Activated T-cell treated with anti-CD3 and anti-CD28 coated beads for 48 hours (primary cell): ENCODE measurements at regions not wholly inside any gene's neighbourhood (a gene's known extent, or its start where the extent isn't known, plus 50 kb on each side); places are given as distances from the start of the nearest gene placed in this dataset.
"Not testable (repeated sequence)": the region's sequence is repeated elsewhere in the genome, so short reads cannot be mapped to it uniquely, and the experiment has no call there.

Source experiments
- DNase-seq: peaks from one replicate; pipeline ENCODE4 v3.0.0-alpha.2; 2020; ENCODE audit warnings: low read depth

DNA sequence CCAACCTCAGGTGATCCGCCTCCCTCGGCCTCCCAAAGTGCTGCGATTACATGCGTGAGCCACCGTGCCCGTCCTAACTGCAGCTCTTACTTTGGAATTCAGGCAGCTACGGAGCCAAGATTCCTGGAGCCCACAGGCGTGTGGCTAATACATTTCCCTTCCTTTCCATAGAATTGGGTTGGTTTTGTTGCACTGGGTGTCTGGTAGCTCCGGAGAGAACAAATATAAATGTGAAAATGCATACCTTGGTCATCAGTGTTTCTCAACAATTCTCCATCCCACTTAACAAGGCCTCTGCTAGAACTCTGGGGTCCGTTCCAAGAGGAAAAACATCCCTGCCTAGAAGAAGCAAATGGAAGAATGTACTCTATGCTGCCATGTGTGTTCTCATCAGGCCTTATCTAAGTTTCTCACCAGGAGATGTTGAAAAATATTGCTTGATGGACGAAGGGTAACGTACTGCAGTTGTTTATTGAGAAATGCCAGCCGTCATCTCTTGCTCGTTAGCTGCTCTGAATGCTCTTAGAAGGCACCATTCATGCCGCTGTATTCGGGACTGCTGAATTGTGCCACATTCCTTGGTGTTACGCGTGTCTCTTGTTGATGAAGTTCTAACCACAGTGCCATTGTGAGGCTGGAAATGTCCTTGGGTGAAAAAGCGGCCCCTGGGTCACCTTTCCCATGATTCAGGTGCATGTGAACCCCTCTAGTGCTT is 50.5 kb upstream of the CD99 start:
- no peak for DNase-seq

DNA sequence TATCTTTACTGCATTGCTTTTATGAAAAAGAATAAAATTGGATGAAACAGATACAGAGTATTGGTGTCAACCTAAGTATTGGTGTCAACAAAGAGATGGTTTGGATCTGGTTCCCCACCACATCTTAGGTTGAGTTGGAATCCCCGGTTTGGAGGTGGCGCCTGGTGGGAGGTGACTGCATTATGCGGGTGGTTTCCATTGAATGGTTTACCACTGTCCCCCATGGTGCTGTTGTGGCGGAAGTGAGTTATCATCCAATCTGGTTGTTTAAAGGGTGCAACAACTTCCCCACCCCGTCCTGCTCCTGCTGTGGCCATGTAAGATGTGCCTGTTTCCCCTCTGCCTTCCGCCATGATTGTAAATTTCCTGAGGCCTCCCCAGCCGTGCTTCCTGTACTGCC is 52.8 kb upstream of the CD99 start:
- no peak for DNase-seq

DNA sequence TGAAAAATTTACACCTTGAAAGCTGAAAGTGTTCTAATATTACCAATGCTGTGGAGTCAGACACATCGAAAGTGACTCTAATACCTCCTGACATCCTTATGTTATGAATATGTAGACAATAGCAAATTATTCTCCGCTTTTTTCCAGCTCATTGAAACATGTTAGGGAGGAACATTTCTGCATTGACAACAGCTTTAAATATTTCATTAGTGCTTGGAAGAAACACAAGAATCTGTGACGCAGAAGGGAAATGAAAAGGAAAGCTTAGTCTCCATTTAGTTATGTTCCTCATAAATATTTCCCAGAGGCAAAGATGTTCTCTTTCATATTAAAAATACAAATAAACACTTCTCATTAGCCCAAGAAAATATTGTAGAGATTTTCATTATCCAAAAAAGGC is 55.8 kb upstream of the CD99 start:
- DNase-seq = no peak

DNA sequence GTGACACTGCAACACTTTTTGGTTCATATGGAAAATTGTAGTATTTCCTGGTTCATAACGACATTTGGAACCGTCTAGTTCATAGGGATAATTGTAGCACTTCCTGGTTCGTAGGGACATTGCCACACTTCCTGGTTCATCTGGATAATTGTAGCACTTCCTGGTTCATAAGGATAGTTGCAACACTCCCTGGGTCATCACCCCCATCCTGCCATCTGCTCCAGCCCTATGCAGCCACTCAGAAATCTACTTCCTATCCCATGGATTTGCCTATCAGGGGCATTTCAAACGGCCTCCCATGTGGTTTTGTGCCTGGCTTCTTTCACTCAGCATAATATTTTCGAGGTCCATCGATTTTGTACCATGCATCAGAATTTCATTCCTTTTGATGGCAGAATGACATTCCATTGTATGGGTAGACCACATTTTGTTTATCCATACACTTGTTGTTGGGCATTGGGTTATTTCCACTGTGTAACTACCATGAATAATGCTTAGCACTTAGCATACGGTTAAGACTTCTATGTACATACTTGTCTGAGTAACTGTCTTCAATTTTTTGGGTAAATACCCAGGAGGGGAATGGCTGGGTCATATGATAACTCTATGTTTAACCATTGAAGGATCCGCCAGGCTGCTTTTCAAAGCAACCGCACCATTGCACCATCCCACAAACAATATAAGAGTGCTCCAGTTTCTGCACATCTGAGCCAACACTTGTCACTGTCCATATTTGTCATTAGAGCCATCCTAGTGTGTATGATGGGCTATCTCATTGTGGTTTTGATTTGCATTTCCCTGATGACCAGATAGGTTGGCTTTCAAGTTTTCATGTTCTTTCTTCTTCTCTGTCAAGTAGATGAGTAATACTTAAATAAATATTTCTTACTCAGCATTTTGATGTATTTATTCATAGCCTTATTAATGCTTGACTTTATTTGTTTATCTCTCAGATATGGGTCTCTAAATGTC is 58.3 kb upstream of the CD99 start:
- DNase-seq = no peak

DNA sequence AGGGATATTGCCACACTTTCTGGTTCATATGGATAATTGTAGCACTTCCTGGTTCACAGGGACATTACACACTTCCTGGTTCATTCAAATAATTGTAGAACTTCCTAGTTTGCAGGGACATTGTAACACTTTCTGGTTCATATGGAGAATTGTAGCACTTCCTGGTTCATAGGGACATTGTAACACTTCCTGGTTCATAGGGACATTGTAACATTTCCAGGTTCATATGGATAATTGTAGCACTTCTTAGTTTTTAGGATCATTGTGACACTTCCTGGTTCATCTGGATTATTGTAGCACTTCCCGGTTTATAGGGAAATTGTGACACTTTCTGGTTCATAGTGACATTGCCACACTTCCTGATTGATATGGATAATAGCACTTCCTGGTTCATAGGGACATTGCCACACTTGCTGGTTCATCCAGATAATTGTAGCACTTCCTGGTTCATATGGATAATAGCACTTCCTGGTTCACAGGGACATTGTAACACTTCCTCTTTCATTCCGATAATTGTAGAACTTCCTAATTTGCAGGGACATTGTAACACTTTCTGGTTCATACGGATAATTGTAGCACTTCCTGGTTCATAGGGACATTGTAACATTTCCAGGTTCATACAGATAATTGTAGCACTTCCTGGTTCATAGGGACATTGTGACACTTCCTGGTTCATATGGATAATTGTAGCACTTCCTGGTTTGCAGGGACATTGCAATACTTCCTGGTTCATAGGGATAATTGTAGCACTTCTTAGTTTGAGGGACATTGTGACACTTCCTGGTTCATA is 59.2 kb upstream of the CD99 start:
- no peak for DNase-seq

DNA sequence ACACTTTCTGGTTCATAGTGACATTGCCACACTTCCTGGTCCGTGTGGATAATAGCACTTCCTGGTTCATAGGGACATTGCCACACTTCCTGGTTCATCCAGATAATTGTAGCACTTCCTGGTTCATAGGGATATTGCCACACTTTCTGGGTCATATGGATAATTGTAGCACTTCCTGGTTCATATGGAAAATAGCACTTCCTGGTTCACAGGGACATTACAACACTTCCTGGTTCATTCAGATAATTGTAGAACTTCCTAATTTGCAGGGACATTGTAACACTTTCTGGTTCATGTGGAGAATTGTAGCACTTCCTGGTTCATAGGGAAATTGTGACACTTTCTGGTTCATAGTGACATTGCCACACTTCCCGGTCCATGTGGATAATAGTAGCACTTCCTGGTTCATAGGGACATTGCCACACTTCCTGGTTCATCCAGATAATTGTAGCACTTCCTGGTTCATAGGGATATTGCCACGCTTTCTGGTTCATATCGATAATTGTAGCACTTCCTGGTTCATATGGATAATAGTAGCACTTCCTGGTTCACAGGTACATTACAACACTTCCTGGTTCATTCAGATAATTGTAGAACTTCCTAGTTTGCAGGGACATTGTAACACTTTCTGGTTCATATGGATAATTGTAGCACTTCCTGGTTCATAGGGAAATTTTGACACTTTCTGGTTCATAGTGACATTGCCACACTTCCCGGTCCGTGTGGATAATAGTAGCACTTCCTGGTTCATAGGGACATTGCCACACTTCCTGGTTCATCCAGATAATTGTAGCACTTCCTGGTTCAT is 60.0 kb upstream of the CD99 start:
- not testable (repeated sequence) for DNase-seq

DNA sequence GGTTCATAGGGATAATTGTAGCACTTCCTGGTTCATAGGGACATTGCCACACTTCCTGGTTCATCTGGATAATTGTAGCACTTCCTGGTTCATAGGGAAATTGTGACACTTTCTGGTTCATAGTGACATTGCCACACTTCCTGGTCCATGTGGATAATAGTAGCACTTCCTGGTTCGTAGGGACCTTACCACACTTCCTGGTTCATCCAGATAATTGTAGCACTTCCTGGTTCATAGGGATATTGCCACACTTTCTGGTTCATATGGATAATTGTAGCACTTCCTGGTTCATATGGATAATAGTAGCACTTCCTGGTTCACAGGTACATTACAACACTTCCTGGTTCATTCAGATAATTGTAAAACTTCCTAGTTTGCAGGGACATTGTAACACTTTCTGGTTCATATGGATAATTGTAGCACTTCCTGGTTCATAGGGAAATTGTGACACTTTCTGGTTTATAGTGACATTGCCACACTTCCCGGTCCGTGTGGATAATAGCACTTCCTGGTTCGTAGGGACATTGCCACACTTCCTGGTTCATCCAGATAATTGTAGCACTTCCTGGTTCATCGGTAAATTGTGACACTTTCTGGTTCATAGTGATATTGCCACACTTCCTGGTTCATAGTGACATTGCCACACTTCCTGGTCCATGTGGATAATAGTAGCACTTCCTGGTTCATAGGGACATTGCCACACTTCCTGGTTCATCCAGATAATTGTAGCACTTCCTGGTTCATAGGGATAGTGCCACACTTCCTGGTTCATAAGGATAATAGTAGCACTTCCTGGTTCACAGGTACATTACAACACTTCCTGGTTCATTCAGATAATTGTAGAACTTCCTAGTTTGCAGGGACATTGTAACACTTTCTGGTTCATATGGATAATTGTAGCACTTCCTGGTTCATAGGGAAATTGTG is 60.8 kb upstream of the CD99 start:
- DNase-seq = not testable (repeated sequence)

DNA sequence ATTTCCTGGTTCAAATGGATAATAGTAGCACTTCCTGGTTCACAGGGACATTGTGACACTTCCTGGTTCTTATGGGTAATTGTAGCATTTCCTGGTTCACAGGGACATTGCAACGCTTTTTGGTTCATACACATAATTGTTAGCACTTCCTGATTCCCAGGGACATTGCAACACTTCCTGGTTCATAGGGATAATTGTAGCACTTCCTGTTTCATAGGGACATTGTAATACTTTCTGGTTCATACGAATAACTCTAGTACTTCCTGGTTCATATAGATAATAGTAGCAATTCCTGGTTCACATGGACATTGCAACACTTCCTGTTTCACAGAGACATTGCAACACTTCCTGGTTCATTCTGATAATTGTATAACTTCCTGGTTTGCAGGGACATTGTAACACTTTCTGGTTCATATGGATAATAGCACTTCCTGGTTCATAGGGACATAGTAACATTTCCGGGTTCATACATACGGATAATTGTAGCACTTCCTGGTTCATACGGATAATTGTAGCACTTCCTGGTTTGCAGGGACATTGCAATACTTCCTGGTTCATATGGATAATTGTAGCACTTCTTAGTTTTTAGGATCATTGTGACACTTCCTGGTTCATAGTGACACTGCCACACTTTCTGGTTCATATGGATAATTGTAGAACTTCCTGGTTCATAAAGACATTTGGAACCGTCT is 61.6 kb upstream of the CD99 start:
- DNase-seq = no peak

DNA sequence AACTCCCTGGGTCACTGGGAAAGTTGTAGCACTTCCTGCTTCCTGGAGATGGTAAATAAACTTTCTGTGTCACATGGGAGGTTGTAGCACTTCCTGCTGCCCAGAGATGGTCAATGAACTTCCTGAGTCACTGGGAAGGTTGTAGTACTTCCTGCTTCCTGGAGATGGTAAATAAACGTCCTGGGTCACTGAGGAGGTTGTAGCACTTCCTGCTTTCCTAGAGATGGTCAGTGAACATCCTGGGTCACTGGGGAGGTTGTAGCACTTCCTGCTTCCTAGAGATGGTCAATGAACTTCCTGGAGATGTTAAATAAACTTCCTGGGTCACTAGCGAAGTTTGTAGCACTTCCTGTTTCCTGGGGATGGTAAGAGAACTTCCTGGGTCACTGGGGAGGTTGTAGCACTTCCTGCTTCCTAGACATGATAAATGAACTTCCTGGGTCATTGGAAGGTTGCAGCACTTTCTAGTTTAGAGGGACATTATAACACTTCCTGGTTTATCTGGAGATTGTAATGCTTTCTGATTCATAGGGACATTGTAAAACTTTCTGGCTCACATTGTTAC is 62.3 kb upstream of the CD99 start:
- no peak for DNase-seq

DNA sequence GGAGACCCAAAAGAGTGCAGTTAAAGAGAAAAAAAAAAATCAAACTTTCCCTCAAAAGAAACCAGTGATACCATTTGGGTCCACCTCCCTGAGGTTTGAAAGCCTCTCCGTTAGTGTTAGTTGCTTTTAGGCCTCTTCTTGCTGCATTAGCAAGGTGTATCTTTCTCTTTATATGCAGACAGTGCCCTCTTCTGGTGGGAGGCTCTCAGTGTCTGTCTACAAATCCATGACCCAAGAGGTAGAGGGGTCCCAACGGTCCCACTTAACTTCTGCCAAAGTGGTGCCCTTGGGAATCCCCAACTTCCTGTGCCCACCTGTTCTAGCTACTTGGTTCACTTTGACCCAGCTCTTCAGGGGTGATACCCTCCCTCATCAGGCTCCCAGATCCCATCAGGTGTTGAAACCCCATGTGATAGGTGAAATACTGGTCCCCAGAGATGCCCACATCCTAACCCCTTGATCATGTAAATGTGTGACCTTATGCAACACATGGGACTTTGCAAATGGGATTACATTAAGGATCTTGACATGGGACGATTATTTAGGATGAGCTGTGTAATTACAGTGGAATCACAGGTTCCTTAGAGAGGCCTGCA is 63.7 kb upstream of the CD99 start:
- DNase-seq = no peak

DNA sequence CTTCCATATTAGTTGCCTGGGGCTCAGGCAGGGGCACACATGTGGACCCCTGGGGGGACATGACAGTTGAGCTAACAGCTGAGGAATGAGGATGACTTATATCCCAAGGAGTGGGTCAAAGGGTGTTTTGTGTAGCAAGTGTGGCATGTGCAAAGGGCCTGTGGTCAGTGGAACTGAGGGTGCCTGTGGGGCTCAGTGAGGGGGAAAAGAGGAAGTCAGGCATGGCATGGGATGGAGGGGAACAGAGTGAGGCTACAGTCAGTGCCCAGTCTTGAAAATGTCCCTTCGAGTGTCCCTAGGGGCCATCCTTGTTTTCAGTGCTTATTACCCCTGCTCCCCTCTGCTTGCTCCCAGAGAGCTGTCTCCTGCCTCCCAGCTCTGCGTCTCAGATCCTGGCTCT is 64.3 kb upstream of the CD99 start:
- no peak for DNase-seq

DNA sequence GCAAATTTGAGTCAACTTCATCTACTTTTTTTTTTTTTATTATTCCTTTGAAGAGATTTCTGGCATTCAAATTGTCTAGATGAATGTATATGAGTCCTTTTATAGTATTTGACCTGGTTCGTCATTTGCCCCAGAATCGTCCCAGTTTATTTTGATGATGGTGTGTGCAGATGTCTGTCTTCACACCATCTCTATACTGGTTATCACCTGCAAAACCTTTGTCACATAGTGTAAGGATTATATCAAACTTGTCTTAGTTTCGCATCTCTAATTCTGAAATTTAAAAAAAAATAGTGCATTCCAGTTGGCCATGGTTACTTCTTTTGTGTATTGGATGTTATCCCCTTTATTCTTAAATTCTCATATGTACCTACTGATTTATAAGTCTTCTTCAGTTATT is 70.5 kb upstream of the CD99 start:
- DNase-seq = no peak

DNA sequence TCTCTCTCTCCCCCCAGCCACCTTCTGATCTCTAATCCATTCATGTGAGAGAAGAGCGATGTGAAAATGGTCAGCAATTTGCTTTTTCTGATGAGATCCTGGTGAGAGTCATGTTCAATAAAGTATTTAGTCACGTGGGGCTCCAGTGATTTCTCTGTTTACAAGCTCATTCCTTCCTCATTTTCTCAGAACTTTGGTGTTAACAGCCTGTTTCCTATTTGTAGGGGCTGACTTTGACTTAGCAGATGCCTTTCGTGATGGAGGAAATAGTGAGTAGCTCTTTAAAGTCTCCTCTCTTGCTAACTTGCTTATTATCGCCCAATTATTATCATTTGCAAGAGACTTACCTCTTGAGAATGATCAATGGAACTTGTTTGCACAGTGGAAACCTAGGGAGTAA is 72.6 kb upstream of the CD99 start:
- no peak for DNase-seq

DNA sequence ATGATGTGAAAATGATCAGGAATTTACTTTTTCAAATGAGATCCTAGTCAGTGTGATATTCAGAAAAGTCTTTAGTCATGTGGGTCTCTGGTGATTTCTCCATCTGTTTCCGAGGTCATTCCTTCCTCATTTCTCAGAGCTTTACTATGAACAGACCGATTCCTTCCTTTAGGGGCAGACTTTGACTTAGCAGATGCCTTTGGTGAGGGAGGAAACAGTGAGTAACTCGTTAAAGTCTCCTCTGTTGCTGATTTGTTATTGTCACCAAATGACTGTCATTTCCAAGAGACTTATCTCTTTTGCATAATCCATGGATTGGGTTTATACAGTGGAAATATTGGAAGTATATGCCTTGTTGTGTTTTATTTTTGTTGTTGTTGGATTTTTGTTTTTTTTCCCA is 76.2 kb upstream of the CD99 start:
- DNase-seq = no peak

DNA sequence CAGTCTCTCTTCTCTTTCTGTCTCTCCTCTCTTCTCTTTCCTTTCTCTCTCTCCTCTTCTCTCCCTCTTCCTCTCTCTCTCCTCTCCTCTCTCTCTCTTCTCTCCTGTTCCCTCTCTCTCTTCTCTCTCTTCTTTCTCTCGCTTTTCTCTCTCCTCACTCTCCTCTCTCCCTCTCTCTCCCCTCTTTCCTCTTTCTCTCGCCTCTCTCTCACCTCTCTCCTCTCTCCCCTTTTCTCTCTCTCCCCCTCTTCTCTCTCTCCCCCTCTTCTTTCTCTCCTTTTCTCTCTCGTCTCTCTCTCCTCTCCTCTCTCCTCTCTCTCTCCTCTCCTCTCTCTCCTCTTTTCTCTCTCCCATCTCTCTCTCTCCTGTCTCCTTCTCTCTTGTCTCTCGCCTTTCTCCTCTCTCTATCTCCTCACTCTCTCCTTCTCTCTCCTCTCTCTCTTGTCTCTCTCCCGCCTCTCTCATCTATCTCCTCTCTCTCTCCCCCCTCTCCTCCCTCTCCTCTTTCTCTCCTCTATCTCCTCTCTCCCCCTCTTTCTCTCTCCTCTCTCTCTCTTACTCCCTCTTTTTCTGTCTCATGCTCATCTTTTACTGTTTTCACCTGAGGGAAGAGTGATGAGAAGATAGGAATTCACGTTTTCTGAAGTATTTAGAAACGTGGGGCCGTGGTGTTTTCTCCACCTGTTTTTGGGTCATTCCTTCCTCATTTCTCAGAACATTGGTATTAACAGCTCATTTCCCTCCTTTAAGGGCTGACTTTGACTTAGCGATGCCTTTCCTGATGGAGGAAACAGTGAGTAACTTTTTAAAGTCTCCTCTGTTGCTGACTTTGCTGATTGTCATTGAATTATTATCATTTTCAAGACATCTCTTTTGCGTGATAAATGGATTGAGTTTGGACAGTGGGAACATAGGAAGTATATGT is 80.6 kb upstream of the CD99 start:
- DNase-seq = no peak

DNA sequence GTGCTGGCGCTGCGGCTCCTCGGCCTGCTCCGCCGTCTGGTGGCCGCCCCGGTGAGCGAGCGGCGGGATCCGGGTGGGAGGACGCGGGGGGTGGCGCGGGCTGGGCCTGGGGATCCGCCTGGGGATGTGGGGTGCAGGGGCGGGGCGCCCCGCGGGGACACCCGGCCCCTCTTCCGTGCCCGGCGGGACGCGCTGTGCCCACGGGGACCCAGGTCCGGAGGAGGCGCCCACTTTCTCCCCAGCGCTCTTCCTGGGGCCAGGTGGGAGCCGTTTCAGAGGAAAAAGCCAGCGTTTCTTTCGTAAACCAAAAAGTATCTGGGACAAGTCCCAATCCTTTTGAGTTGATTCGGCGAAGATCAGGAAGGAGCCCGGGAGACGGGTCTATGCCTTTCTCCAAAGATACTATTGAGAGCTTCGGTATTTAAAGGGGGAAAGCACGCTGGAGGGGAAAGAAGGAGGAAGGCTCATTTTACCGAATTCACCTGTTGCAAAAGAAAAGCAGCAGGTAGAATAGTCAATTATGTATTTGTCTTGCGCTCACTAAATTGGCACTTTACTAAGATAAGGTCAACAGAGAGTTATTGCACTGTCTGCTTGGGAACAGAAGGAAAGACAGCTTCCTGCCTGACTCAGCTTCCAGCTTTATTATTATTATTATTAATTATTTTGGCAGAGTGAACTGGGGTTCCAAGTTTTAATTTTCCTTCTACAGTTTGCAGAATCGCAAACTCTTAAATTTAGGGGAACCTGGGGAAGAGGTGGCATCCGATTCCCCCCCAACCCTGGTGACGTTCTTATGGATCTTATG is 81.5 kb upstream of the CD99 start:
- no peak for DNase-seq
